SK-N-SH (cell line): ENCODE measurements at regions not wholly inside any gene's neighbourhood (a gene's known extent, or its start where the extent isn't known, plus 50 kb on each side); places are given as distances from the start of the nearest gene placed in this dataset.

Source experiments
- CTCF ChIA-PET: fragments of 300-600, 350-600 bp; formaldehyde crosslinking; extraction: SDS; loops from one replicate; lab custom pipeline; 2021; lab: Yijun Ruan, JAX
- POLR2A ChIA-PET: fragments of 350-600 bp; sonication (Branson Sonifier 250); formaldehyde crosslinking; extraction: SDS; loops from one replicate; lab custom pipeline; 2020; ENCODE audit warnings: antibody characterized with exemption, inconsistent platforms; lab: Yijun Ruan, JAX
- DNase-seq: peaks from one replicate; pipeline ENCODE4 v3.0.0; 2012
- H2AFZ ChIP-seq: fragments of 200-600 bp; sonication (generic); 2 replicates; pipeline ENCODE4 v1.8.1; 2016; ENCODE audit warnings: antibody characterized with exemption, mild to moderate bottlenecking, low read depth
- H3F3A ChIP-seq: fragments of 200-600 bp; sonication (generic); replicated peaks from 2 replicates; pipeline ENCODE3; 2016; ENCODE audit warnings: antibody characterized with exemption, mild to moderate bottlenecking; ENCODE audit not compliant: insufficient read depth
- H3K27ac ChIP-seq, 2 experiments: fragments of 200-500 bp in 1 of 2; fragments of 200-600 bp in 1 of 2; sonication (Bioruptor generic) in 1 of 2; sonication (generic), shearing (Covaris generic) in 1 of 2; 2 replicates each; pipeline versions ENCODE4 v1.5.1 to v1.6.1; 2014 to 2016; ENCODE audit warnings: low read depth in 2 of 2, inconsistent platforms in 1 of 2, low read length in 1 of 2, mild to moderate bottlenecking in 1 of 2, mixed read lengths in 1 of 2
- H3K27me3 ChIP-seq: fragments of 200-600 bp; sonication (generic), shearing (Covaris generic); 2 replicates; pipeline ENCODE4 v1.6.1; 2016; ENCODE audit warnings: mixed run types; ENCODE audit not compliant: insufficient read depth
- H3K36me3 ChIP-seq, 2 experiments: fragments of 200-500 bp in 1 of 2; fragments of 200-600 bp in 1 of 2; sonication (Bioruptor generic) in 1 of 2; sonication (generic) in 1 of 2; replicated peaks in 1 of 2; 2 replicates each; pipeline versions ENCODE3 to v1.5.1; 2014 to 2016; ENCODE audit warnings: low read length in 1 of 2, mild to moderate bottlenecking in 1 of 2; ENCODE audit not compliant: insufficient read depth in 2 of 2, control insufficient read depth in 1 of 2
- H3K4me1 ChIP-seq, 2 experiments: fragments of 200-500 bp in 1 of 2; fragments of 200-600 bp in 1 of 2; sonication (Bioruptor generic) in 1 of 2; sonication (generic), shearing (Covaris generic) in 1 of 2; 2 replicates each; pipeline versions ENCODE4 v1.5.1 to v1.6.1; 2014 to 2016; ENCODE audit warnings: low read depth in 1 of 2, low read length in 1 of 2, mixed run types in 1 of 2; ENCODE audit not compliant: insufficient read depth in 2 of 2, control insufficient read depth in 1 of 2
- H3K4me2 ChIP-seq: fragments of 200-600 bp; sonication (generic), shearing (Covaris generic); 2 replicates; pipeline ENCODE4 v1.6.1; 2017; ENCODE audit warnings: mixed run types
- H3K4me3 ChIP-seq, 2 experiments: fragments of 200-500 bp in 1 of 2; fragments of 200-600 bp in 1 of 2; sonication (Bioruptor generic) in 1 of 2; sonication (generic), shearing (Covaris generic) in 1 of 2; 2 replicates each; pipeline versions ENCODE4 v1.5.1 to v1.8.1; 2014 to 2016; ENCODE audit warnings: low read depth in 2 of 2, inconsistent platforms in 1 of 2, low read length in 1 of 2, mild to moderate bottlenecking in 1 of 2, mixed read lengths in 1 of 2, moderate library complexity in 1 of 2
- H3K79me2 ChIP-seq: fragments of 200-600 bp; sonication (generic); 2 replicates; pipeline ENCODE4 v1.8.1; 2017; ENCODE audit warnings: mild to moderate bottlenecking; ENCODE audit not compliant: insufficient read depth
- H3K9ac ChIP-seq: fragments of 200-600 bp; sonication (generic); 2 replicates; pipeline ENCODE4 v1.6.1; 2017; ENCODE audit warnings: mixed run types
- H3K9me2 ChIP-seq: fragments of 200-600 bp; sonication (generic); 2 replicates; pipeline ENCODE4 v1.6.1; 2017; ENCODE audit warnings: mixed run types
- H3K9me3 ChIP-seq: fragments of 200-600 bp; sonication (generic); 2 replicates; pipeline ENCODE4 v1.6.1; 2017; ENCODE audit warnings: mixed run types, mild to moderate bottlenecking, moderate library complexity
- H4K20me1 ChIP-seq: fragments of 200-600 bp; sonication (generic); 2 replicates; pipeline ENCODE4 v1.6.1; 2017; ENCODE audit warnings: mild to moderate bottlenecking, mixed run types; ENCODE audit not compliant: insufficient read depth
- ELF1 ChIP-seq: IDR thresholded peaks from 2 replicates; pipeline ENCODE4 v1.4.0; 2012
- EZH2phosphoT487 ChIP-seq: fragments of 200-600 bp; sonication (generic); IDR thresholded peaks from 2 replicates; pipeline ENCODE4 v1.6.1; 2017; ENCODE audit warnings: low read depth, mixed run types, mild to moderate bottlenecking, antibody characterized with exemption, moderate library complexity, borderline replicate concordance
- FOSL2 ChIP-seq: IDR thresholded peaks from 2 replicates; pipeline ENCODE4 v1.4.0; 2012; ENCODE audit warnings: low read depth, mild to moderate bottlenecking, moderate library complexity, borderline replicate concordance
- GABPA ChIP-seq: IDR thresholded peaks from 2 replicates; pipeline ENCODE4 v1.4.0; 2012; ENCODE audit warnings: low read depth, mild to moderate bottlenecking
- MEF2A ChIP-seq: IDR thresholded peaks from 2 replicates; pipeline ENCODE4 v1.4.0; 2012; ENCODE audit warnings: low read depth, borderline replicate concordance
- POLR2AphosphoS5 ChIP-seq: IDR thresholded peaks from 2 replicates; pipeline ENCODE4 v1.6.1; 2012; ENCODE audit warnings: low read depth, low read length
- RCOR1 ChIP-seq: fragments of 150-350 bp; IDR thresholded peaks from 2 replicates; pipeline ENCODE4 v1.6.1; 2017; ENCODE audit warnings: antibody characterized with exemption, low read length
- REST ChIP-seq: IDR thresholded peaks from 2 replicates; pipeline ENCODE4 v1.6.1; 2012; ENCODE audit warnings: mild to moderate bottlenecking, low read depth, low read length, moderate library complexity
- SMC3 ChIP-seq: IDR thresholded peaks from 2 replicates; pipeline ENCODE4 v1.6.1; 2012; ENCODE audit warnings: low read depth, low read length, improper control_type of control experiment
- YY1 ChIP-seq: IDR thresholded peaks from 2 replicates; pipeline ENCODE4 v1.4.0; 2012; ENCODE audit warnings: low read depth, mild to moderate bottlenecking
- WGBS: methylation state at CpG from one replicate; pipeline ENCODE4 v1.1.6; 2017; ENCODE audit warnings: low lambda C conversion rate; 5-methylcytosine and 5-hydroxymethylcytosine counted together
- TF ChIP-seq, protein P1 (sequence below): IDR thresholded peaks from 2 replicates; pipeline ENCODE4; 2012
- TF ChIP-seq, protein P2 (sequence below): fragments of 200-600 bp; sonication (generic); IDR thresholded peaks from 2 replicates; pipeline ENCODE4 v1.6.1; 2017; ENCODE audit warnings: antibody characterized with exemption, mild to moderate bottlenecking, moderate library complexity
- TF ChIP-seq, protein P3 (sequence below): IDR thresholded peaks from 2 replicates; pipeline ENCODE4 v1.4.0; 2012; ENCODE audit warnings: low read depth, borderline replicate concordance

- no peak overlapping the region for H3K9ac ChIP-seq
- no peaks in the 10 kb centered on the region for H3K4me1 ChIP-seq
- no peaks in the 10 kb centered on the region for H3K36me3 ChIP-seq
- TF ChIP-seq FOSL2 (no peak), SMC3 (no peak), REST (no peak), GABPA (no peak), ELF1 (no peak), EZH2phosphoT487 (no peak), RCOR1 (no peak), YY1 (no peak), POLR2AphosphoS5 (no peak), MEF2A (no peak)
- TF ChIP-seq, protein P1, sequence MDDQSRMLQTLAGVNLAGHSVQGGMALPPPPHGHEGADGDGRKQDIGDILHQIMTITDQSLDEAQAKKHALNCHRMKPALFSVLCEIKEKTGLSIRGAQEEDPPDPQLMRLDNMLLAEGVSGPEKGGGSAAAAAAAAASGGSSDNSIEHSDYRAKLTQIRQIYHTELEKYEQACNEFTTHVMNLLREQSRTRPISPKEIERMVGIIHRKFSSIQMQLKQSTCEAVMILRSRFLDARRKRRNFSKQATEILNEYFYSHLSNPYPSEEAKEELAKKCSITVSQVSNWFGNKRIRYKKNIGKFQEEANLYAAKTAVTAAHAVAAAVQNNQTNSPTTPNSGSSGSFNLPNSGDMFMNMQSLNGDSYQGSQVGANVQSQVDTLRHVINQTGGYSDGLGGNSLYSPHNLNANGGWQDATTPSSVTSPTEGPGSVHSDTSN = no peak
- TF ChIP-seq, protein P2, sequence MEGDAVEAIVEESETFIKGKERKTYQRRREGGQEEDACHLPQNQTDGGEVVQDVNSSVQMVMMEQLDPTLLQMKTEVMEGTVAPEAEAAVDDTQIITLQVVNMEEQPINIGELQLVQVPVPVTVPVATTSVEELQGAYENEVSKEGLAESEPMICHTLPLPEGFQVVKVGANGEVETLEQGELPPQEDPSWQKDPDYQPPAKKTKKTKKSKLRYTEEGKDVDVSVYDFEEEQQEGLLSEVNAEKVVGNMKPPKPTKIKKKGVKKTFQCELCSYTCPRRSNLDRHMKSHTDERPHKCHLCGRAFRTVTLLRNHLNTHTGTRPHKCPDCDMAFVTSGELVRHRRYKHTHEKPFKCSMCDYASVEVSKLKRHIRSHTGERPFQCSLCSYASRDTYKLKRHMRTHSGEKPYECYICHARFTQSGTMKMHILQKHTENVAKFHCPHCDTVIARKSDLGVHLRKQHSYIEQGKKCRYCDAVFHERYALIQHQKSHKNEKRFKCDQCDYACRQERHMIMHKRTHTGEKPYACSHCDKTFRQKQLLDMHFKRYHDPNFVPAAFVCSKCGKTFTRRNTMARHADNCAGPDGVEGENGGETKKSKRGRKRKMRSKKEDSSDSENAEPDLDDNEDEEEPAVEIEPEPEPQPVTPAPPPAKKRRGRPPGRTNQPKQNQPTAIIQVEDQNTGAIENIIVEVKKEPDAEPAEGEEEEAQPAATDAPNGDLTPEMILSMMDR = no peak
- TF ChIP-seq, protein P3, sequence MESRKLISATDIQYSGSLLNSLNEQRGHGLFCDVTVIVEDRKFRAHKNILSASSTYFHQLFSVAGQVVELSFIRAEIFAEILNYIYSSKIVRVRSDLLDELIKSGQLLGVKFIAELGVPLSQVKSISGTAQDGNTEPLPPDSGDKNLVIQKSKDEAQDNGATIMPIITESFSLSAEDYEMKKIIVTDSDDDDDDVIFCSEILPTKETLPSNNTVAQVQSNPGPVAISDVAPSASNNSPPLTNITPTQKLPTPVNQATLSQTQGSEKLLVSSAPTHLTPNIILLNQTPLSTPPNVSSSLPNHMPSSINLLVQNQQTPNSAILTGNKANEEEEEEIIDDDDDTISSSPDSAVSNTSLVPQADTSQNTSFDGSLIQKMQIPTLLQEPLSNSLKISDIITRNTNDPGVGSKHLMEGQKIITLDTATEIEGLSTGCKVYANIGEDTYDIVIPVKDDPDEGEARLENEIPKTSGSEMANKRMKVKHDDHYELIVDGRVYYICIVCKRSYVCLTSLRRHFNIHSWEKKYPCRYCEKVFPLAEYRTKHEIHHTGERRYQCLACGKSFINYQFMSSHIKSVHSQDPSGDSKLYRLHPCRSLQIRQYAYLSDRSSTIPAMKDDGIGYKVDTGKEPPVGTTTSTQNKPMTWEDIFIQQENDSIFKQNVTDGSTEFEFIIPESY = no peak
- DNase-seq = no peak
- no peak overlapping the region for H3K4me2 ChIP-seq
- WGBS = 21% methylated on average over 2 of the region's 2 CpGs
- H3K27ac ChIP-seq = no peak overlapping the region
- no peaks in the 10 kb centered on the region for H3F3A ChIP-seq
- ChIA-PET POLR2A (no interaction called here), CTCF (interaction anchor here (0.7 to 1.5 kb wide), 4 partner anchors 9 to 520 kb away, joined by 3 to 6 read pairs (median 3); no protein-coding TSS in a partner anchor)
- no peaks in the 10 kb centered on the region for H3K79me2 ChIP-seq
- no peaks in the 10 kb centered on the region for H3K27me3 ChIP-seq
- H4K20me1 ChIP-seq = no peaks in the 10 kb centered on the region
- no peak overlapping the region for H2AFZ ChIP-seq
- H3K4me3 ChIP-seq = no peak overlapping the region
- 0 out of 2 replicates have a peak, but pooled peaks cover 2% of the 10 kb centered on the region for H3K9me2 ChIP-seq
- peaks cover 4% of the 10 kb centered on the region; the same call in 1 of the 2 replicates for H3K9me3 ChIP-seq
Observed at GRCh38 chr7:52504561-52504960, 530.9 kb upstream of the POM121L12 start.
